ENCODE measurements at regions not wholly inside any gene's neighbourhood (a gene's known extent, or its start where the extent isn't known, plus 50 kb on each side); places are given as distances from the start of the nearest gene placed in this dataset.

DNA sequence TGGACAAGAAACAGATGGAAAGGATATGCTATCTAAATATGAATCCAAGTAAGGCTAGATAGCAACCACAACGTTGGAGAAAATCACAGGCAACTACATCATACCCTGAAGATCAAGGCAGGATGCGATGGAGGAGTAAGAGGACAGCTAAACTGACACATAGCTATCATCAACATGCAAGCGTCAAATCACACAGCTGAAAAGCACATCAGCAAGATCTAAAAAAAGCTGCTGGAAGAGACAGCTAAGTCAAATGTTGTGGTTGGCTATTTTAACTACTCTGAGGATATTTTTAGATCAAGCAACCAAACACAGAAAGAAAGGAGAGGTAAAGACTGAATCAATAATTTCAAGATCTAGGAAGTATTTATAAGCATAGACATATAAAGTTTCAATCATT lies 466.9 kb downstream of the BRD1 start:
- Histone ChIP-seq H3K36me3 (no peaks in the 10 kb centered on the region), H3K27me3 (no peaks in the 10 kb centered on the region), H3K27ac (no peak overlapping the region), H3K9me3 (peaks cover 0 to 5% (median 0%) of the 10 kb centered on the region in 4 donors), H3K4me1 (no peaks in the 10 kb centered on the region), H3K4me3 (no peak overlapping the region)
- TF ChIP-seq POLR2A (IDR thresholded peaks at IDR 0.05) (no peak), EP300 (IDR thresholded peaks at IDR 0.05) (no peak)
- TF ChIP-seq, protein P1, sequence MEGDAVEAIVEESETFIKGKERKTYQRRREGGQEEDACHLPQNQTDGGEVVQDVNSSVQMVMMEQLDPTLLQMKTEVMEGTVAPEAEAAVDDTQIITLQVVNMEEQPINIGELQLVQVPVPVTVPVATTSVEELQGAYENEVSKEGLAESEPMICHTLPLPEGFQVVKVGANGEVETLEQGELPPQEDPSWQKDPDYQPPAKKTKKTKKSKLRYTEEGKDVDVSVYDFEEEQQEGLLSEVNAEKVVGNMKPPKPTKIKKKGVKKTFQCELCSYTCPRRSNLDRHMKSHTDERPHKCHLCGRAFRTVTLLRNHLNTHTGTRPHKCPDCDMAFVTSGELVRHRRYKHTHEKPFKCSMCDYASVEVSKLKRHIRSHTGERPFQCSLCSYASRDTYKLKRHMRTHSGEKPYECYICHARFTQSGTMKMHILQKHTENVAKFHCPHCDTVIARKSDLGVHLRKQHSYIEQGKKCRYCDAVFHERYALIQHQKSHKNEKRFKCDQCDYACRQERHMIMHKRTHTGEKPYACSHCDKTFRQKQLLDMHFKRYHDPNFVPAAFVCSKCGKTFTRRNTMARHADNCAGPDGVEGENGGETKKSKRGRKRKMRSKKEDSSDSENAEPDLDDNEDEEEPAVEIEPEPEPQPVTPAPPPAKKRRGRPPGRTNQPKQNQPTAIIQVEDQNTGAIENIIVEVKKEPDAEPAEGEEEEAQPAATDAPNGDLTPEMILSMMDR (IDR thresholded peaks at IDR 0.05): no peak
- DNase-seq (ENCODE audit: low spot score in 2 of 2): no peak
- 47 to 50% methylated on average over 3 of the region's 3 CpGs for WGBS, 2 donors

DNA sequence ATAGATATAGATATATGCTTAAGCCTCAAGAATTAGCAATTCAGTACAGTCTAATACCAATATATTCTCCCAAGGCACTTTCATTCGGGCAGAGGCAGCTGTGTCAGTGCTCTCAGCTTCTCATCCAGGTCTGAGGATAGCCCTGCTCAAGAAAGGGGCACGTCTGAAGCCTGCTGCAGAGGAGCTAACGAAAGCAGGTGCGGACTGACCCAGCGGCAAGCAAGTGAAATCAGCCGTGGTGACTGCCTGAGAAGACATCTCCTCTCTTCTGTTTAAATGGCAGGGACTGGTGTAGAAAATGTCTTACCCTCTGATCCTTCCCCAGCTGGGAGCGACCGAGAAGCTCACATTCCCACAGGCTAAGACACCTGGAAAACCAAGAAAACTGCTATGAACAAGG lies 468.6 kb downstream of the BRD1 start:
- DNase-seq (ENCODE audit: low spot score in 2 of 2): no peak
- 71 to 74% methylated on average over 8 of the region's 8 CpGs for WGBS, 2 donors
- Histone ChIP-seq H3K4me1 (no peaks in the 10 kb centered on the region), H3K36me3 (no peaks in the 10 kb centered on the region), H3K9me3 (no peaks in the 10 kb centered on the region), H3K27ac (no peak overlapping the region), H3K4me3 (no peak overlapping the region), H3K27me3 (peaks cover 0 to 4% of the 10 kb centered on the region in 2 donors)
- TF ChIP-seq, protein P1 (IDR thresholded peaks at IDR 0.05): no peak
- TF ChIP-seq POLR2A (IDR thresholded peaks at IDR 0.05): no peak
- no peak for TF ChIP-seq EP300 (IDR thresholded peaks at IDR 0.05)

DNA sequence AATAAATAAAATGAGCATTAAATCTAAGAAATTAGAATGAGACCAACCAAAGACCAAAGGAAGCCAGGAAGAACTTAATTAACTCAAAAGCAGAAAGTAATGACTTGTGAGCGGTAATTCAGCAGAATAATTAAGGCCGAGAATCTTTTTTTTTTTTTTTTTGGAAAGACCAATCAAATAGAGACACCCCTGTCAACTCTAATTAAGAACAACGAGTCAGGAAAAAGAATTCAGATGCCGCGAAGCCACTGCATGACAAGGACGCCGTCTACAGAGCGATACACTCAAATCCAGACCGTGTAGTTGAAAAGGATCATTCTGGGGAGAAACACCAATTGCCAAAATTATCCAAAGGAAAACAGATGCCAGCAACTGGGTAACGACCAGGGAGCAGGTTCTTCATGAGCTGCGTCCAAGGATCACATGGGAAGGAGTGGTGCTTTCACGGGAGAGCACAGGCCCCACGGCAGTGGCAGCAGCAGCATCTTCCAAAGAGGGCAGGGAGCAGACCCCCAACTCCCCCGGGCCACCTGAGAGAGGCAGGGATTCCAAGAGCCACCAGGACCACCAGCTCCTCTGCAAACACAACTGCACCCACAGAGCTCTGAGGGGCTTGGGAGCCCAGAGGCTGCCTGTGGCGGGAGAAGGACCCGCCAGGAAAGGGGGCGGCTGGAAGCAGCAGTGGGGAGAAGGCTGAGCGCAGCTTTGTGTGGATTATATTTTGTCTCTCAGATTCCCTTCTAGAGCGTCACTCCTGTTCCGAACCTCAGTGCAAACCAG lies 469.8 kb downstream of the BRD1 start:
- H3K9me3 ChIP-seq: no peaks in the 10 kb centered on the region
- WGBS, 2 donors: 80 to 83% methylated on average over 19 to 20 of the region's 20 CpGs
- no peak overlapping the region for H3K4me3 ChIP-seq
- H3K27ac ChIP-seq: no peak overlapping the region
- no peak for DNase-seq (ENCODE audit: low spot score in 2 of 2)
- no peaks in the 10 kb centered on the region for H3K4me1 ChIP-seq
- peaks cover 0 to 4% of the 10 kb centered on the region in 2 donors for H3K27me3 ChIP-seq
- H3K36me3 ChIP-seq: no peaks in the 10 kb centered on the region
- TF ChIP-seq EP300 (IDR thresholded peaks at IDR 0.05) (no peak), POLR2A (IDR thresholded peaks at IDR 0.05) (no peak)
- TF ChIP-seq, protein P1 (IDR thresholded peaks at IDR 0.05): no peak

DNA sequence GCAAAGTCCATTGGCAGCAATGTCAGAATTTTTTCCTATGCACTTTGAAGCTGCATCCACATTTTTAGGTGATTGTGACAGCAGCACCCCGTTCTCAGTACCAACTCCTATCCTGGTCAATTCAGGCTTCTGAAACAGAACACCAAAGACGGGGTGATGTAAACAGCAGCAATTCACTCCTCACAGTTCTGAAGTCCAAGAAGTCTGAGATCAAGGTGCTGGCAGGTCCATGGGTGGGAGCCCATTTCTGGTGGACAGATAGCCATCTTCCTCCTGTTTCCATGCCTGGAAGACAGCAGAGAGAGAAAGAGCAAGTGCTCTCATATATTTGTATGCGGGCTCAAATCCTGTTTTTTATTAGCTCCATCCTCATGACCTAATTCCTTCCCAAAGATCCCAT lies 471.2 kb downstream of the BRD1 start:
- WGBS, 2 donors: 92 to 93% methylated on average over 3 of the region's 3 CpGs
- no peaks in the 10 kb centered on the region for H3K9me3 ChIP-seq
- H3K4me1 ChIP-seq: no peaks in the 10 kb centered on the region
- H3K4me3 ChIP-seq: no peak overlapping the region
- H3K36me3 ChIP-seq: no peaks in the 10 kb centered on the region
- H3K27me3 ChIP-seq: peaks cover 0 to 4% of the 10 kb centered on the region in 2 donors
- TF ChIP-seq, protein P1 (IDR thresholded peaks at IDR 0.05): no peak
- TF ChIP-seq EP300 (IDR thresholded peaks at IDR 0.05) (no peak), POLR2A (IDR thresholded peaks at IDR 0.05) (no peak)
- DNase-seq (ENCODE audit: low spot score in 2 of 2): no peak
- H3K27ac ChIP-seq: no peak overlapping the region

DNA sequence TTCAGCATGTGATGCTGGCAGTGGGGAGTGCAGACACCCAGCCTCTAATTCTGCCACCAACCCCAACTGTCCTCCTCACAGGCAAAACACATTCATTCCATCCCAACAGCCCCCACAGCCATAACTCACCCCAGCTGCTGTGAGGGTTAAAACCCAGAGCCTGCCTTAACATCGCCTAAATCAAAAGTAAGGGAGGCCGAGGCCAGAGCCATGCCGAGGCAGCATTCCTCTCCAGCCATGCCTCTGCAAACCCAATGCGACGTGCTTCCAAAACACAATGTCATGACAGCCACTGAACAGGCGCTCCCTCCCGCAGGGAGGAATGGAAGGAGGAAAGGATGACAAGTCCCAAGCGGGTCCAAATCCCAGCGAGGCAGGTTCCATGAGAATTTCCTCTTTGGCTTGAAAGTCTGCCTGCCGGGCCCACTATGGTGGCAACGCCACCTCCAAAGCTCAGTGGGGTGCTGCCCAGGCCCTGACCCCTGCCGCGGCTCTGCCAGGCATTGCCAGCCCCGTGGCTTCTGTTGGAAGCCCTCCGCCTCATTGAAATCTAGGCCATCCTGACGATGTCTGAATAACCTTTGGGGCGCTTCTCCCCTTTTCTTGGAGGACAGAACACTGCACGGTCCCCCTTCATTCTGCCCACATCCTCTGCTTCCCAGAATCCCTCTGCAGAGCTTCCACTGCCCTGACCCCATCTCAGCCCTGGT lies 472.3 kb downstream of the BRD1 start:
- TF ChIP-seq, protein P1 (IDR thresholded peaks at IDR 0.05): no peak
- TF ChIP-seq EP300 (IDR thresholded peaks at IDR 0.05): no peak
- TF ChIP-seq POLR2A (IDR thresholded peaks at IDR 0.05): no peak
- Histone ChIP-seq H3K27me3 (peaks cover 0 to 4% of the 10 kb centered on the region in 2 donors), H3K36me3 (no peaks in the 10 kb centered on the region), H3K9me3 (no peaks in the 10 kb centered on the region), H3K4me1 (no peaks in the 10 kb centered on the region), H3K27ac (no peak overlapping the region), H3K4me3 (no peak overlapping the region)
- no peak for DNase-seq (ENCODE audit: low spot score in 2 of 2)
- WGBS, 2 donors: 84 to 88% methylated on average over 18 of the region's 18 CpGs

Measured in tibial nerve (tissue), 4 donors.